CD14-positive monocyte (primary cell): ENCODE measurements at regions not wholly inside any gene's neighbourhood (a gene's known extent, or its start where the extent isn't known, plus 50 kb on each side); places are given as distances from the start of the nearest gene placed in this dataset.
A peak's percentile ranks its signal among the peaks of the same experiment; 100 is the strongest.

Experiments
- DNase-seq, 3 donors: peaks; one replicate each; pipeline ENCODE4 v3.0.0-alpha.2; 2011 to 2022
- H2AFZ ChIP-seq: 2 replicates; pipeline ENCODE4 v1.6.0; 2012; ENCODE audit warnings: mild to moderate bottlenecking, low read depth, low read length, inconsistent platforms; ENCODE audit not compliant: insufficient read depth, poor library complexity, severe bottlenecking
- H3K27ac ChIP-seq, 2 donors: 1 replicate in 1 of 2; 2 replicates in 1 of 2; pipeline ENCODE4 v1.5.1; 2012 to 2013; ENCODE audit warnings: low read length in 2 of 2, control low read depth in 1 of 2, inconsistent platforms in 1 of 2, low read depth in 1 of 2, mild to moderate bottlenecking in 1 of 2
- H3K27me3 ChIP-seq, 2 donors: one replicate each; pipeline versions ENCODE4 v1.6.0 to v1.6.1; 2011 to 2013; ENCODE audit warnings: low read length in 2 of 2; ENCODE audit not compliant: control insufficient read depth in 2 of 2, insufficient read depth in 2 of 2
- H3K36me3 ChIP-seq, 2 donors: replicated peaks in 1 of 2; 1 replicate in 1 of 2; 2 replicates in 1 of 2; pipeline versions ENCODE4 v1.5.1 to v1.6.1; 2012 to 2013; ENCODE audit warnings: low read length in 2 of 2, control low read depth in 1 of 2, inconsistent platforms in 1 of 2, mild to moderate bottlenecking in 1 of 2; ENCODE audit not compliant: insufficient read depth in 2 of 2, control insufficient read depth in 1 of 2
- H3K4me1 ChIP-seq, 2 donors: 1 replicate in 1 of 2; 2 replicates in 1 of 2; pipeline versions ENCODE4 v1.5.1 to v1.6.1; 2012 to 2013; ENCODE audit warnings: low read length in 2 of 2, control low read depth in 1 of 2, inconsistent platforms in 1 of 2, mild to moderate bottlenecking in 1 of 2, moderate library complexity in 1 of 2; ENCODE audit not compliant: insufficient read depth in 2 of 2, control insufficient read depth in 1 of 2
- H3K4me2 ChIP-seq: replicated peaks from 2 replicates; pipeline ENCODE3; 2012; ENCODE audit warnings: low read length, moderate library complexity, mild to moderate bottlenecking; ENCODE audit not compliant: poor library complexity, severe bottlenecking; ENCODE audit errors: extremely low read depth
- H3K4me3 ChIP-seq, 3 experiments: fragments of 200-600 bp in 1 of 3; sonication (generic) in 1 of 3; replicated peaks in 1 of 3; 1 replicate in 2 of 3; 2 replicates in 1 of 3; pipeline ENCODE4 v1.5.1; 2011 to 2013; ENCODE audit warnings: low read length in 3 of 3, mild to moderate bottlenecking in 3 of 3, control low read depth in 2 of 3, low read depth in 2 of 3, inconsistent platforms in 1 of 3, moderate library complexity in 1 of 3
- H3K79me2 ChIP-seq: 2 replicates; pipeline ENCODE4 v1.6.0; 2012; ENCODE audit warnings: mild to moderate bottlenecking, control low read depth, inconsistent platforms, low read length, moderate library complexity; ENCODE audit not compliant: insufficient read depth
- H3K9ac ChIP-seq: 2 replicates; pipeline ENCODE4 v1.6.0; 2017; ENCODE audit warnings: low read length, mild to moderate bottlenecking; ENCODE audit not compliant: insufficient read depth, poor library complexity, severe bottlenecking
- H3K9me3 ChIP-seq, 2 donors: replicated peaks in 1 of 2; 1 replicate in 1 of 2; 2 replicates in 1 of 2; pipeline versions ENCODE4 v1.5.1 to v1.6.1; 2012 to 2013; ENCODE audit warnings: low read length in 2 of 2, control low read depth in 1 of 2; ENCODE audit not compliant: control insufficient read depth in 1 of 2, insufficient read depth in 1 of 2
- H4K20me1 ChIP-seq: 2 replicates; pipeline ENCODE4 v1.6.0; 2012; ENCODE audit warnings: mild to moderate bottlenecking, low read length, control low read depth, moderate library complexity; ENCODE audit not compliant: insufficient read depth
- H3K27ac Mint-ChIP-seq, 7 donors: one replicate each; pipeline ENCODE4 v1.8.0; 2020; ENCODE audit warnings: mild to moderate bottlenecking in 7 of 7, mixed read lengths in 7 of 7, moderate library complexity in 6 of 7, inconsistent platforms in 2 of 7
- H3K27me3 Mint-ChIP-seq, 3 donors: one replicate each; pipeline ENCODE4 v1.8.0; 2021 to 2022; ENCODE audit warnings: low read depth in 3 of 3, mild to moderate bottlenecking in 3 of 3, mixed read lengths in 3 of 3, moderate library complexity in 3 of 3, inconsistent platforms in 1 of 3
- H3K36me3 Mint-ChIP-seq, 2 donors: one replicate each; pipeline ENCODE4 v1.8.0; 2020; ENCODE audit warnings: mixed read lengths in 2 of 2, inconsistent platforms in 1 of 2, mild to moderate bottlenecking in 1 of 2
- H3K4me1 Mint-ChIP-seq: one replicate; pipeline ENCODE4 v1.8.0; 2020; ENCODE audit warnings: mild to moderate bottlenecking, mixed read lengths
- H3K4me3 Mint-ChIP-seq, 2 donors: one replicate each; pipeline ENCODE4 v1.8.0; 2020; ENCODE audit warnings: mild to moderate bottlenecking in 2 of 2, mixed read lengths in 2 of 2, moderate library complexity in 1 of 2
- H3K9me3 Mint-ChIP-seq, 7 donors: one replicate each; pipeline ENCODE4 v1.8.0; 2020 to 2022; ENCODE audit warnings: mixed read lengths in 7 of 7, mild to moderate bottlenecking in 6 of 7, moderate library complexity in 6 of 7, inconsistent platforms in 2 of 7
- WGBS: methylation state at CpG from one replicate; pipeline ENCODE4 v1.1.5; 2013; ENCODE audit warnings: missing lambda C conversion rate; ENCODE audit not compliant: insufficient coverage; 5-methylcytosine and 5-hydroxymethylcytosine counted together
- intact Hi-C, 2 donors: fragments of 100-400 bp; cut with micrococcal nuclease; formaldehyde crosslinking; loops; one replicate each; pipeline versions ENCODE4 v1.15.0 to v1.15.1; 2023
- TF ChIP-seq, protein P1 (sequence below): fragments of 200-600 bp; IDR thresholded peaks from one replicate; pipeline ENCODE4 v1.8.0; 2022; ENCODE audit warnings: antibody characterized with exemption, mild to moderate bottlenecking

DNA sequence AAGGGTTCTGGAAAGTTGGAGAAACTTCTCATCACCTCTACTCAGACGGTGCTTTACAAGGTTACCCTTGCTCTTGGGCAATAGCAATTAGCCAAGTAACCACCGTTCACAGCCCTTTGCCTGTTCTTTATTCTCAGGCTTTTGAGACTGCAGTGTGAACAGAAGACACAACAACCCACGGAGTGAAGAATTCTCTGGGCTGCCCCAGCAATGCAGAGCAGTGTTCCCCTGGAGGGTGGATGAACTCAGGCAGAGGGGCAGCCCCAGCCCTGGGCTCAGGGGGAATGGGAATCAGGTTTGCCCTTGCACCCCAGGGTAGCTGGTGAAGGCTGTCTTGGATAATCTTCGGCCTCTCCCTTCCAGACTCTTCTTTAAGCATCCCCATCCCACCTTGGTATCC is 69.1 kb downstream of the MCFD2 start:
- H3K36me3 ChIP-seq: no peaks in the 10 kb centered on the region
- Mint-ChIP-seq H3K36me3 (no peaks in the 10 kb centered on the region), H3K9me3 (no peaks in the 10 kb centered on the region), H3K27me3 (peaks cover 7 to 22% (median 9%) of the 10 kb centered on the region in 3 donors), H3K4me3 (no peak overlapping the region), H3K4me1 (peaks cover 18% of the 10 kb centered on the region), H3K27ac (no peak overlapping the region)
- no peak for DNase-seq
- H4K20me1 ChIP-seq: no peaks in the 10 kb centered on the region
- H2AFZ ChIP-seq: peak overlapping the region; percentile 17
- H3K4me1 ChIP-seq: peaks cover 6% of the 10 kb centered on the region in 2 donors
- H3K4me2 ChIP-seq: no peak overlapping the region
- H3K27ac ChIP-seq: no peak overlapping the region
- TF ChIP-seq, protein P1, sequence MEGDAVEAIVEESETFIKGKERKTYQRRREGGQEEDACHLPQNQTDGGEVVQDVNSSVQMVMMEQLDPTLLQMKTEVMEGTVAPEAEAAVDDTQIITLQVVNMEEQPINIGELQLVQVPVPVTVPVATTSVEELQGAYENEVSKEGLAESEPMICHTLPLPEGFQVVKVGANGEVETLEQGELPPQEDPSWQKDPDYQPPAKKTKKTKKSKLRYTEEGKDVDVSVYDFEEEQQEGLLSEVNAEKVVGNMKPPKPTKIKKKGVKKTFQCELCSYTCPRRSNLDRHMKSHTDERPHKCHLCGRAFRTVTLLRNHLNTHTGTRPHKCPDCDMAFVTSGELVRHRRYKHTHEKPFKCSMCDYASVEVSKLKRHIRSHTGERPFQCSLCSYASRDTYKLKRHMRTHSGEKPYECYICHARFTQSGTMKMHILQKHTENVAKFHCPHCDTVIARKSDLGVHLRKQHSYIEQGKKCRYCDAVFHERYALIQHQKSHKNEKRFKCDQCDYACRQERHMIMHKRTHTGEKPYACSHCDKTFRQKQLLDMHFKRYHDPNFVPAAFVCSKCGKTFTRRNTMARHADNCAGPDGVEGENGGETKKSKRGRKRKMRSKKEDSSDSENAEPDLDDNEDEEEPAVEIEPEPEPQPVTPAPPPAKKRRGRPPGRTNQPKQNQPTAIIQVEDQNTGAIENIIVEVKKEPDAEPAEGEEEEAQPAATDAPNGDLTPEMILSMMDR: no peak
- intact Hi-C loops: no loop called here
- no peaks in the 10 kb centered on the region for H3K27me3 ChIP-seq
- H3K9me3 ChIP-seq: no peaks in the 10 kb centered on the region
- no peak overlapping the region for H3K9ac ChIP-seq
- H3K79me2 ChIP-seq: no peaks in the 10 kb centered on the region
- 100% methylated on average over 1 of the region's 4 CpGs for WGBS
- no peak overlapping the region for H3K4me3 ChIP-seq

DNA sequence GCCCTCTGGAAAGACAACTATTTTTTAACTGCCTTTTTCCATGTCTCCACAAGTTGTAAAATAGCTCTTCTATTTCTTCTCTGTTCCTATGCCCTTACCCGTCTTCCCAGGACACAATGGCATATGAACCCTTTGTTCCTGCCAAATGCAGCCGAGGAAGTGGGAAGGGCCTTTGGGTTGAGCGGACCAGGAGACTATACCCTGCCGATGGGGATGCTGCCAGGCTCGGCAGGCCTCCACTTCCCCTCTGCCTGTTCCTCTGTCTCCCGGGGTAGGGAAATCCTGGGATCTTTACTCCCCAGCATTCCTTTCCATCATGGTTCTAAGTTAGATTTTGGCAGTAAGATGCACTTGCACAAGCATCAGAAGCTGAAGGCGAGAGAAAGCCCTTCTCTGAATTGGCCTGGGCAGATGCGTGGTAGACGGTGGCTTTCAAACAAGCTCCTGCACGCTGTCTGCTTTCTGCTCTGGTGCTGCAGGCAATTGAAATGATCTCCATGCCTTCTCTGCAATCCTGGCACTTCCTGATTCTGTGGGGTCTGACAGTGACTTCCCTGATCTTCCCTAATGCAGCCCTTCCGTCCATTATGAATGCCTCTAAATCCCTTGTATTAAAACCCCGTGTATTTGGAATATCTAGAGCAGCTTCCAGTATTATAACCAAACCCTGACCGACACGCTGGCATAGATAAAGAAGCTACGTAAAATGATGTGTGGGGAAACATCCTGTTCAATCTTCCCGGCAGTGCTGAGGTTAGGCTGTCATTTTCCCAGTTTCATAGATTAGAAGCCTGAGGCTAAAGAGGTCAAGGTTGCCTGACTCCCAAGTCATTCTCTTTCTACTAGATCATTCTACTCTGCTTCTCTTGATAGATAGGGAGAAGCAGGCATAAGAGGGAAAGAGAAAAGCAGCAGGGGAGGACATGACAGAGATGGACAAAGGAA is 69.8 kb downstream of the MCFD2 start:
- Histone ChIP-seq H3K27ac (no peak overlapping the region), H3K4me3 (no peak overlapping the region), H3K36me3 (no peaks in the 10 kb centered on the region), H3K9ac (no peak overlapping the region), H3K4me1 (peaks cover 9% of the 10 kb centered on the region in 2 donors), H4K20me1 (no peaks in the 10 kb centered on the region), H3K9me3 (no peaks in the 10 kb centered on the region), H3K4me2 (no peak overlapping the region), H2AFZ (peak overlapping the region; percentile 17), H3K79me2 (no peaks in the 10 kb centered on the region), H3K27me3 (no peaks in the 10 kb centered on the region)
- TF ChIP-seq, protein P1: no peak
- DNase-seq: no peak
- peaks cover 21% of the 10 kb centered on the region for H3K4me1 Mint-ChIP-seq
- peaks cover 6 to 20% (median 7%) of the 10 kb centered on the region in 3 donors for H3K27me3 Mint-ChIP-seq
- no peak overlapping the region for H3K4me3 Mint-ChIP-seq
- intact Hi-C loops: no loop called here
- H3K9me3 Mint-ChIP-seq: no peaks in the 10 kb centered on the region
- no peaks in the 10 kb centered on the region for H3K36me3 Mint-ChIP-seq
- H3K27ac Mint-ChIP-seq: no peak overlapping the region
- WGBS: 96% methylated on average over 6 of the region's 16 CpGs
